ENCODE measurements at regions not wholly inside any gene's neighbourhood (a gene's known extent, or its start where the extent isn't known, plus 50 kb on each side); places are given as distances from the start of the nearest gene placed in this dataset.

- TF ChIP-seq, protein P1, sequence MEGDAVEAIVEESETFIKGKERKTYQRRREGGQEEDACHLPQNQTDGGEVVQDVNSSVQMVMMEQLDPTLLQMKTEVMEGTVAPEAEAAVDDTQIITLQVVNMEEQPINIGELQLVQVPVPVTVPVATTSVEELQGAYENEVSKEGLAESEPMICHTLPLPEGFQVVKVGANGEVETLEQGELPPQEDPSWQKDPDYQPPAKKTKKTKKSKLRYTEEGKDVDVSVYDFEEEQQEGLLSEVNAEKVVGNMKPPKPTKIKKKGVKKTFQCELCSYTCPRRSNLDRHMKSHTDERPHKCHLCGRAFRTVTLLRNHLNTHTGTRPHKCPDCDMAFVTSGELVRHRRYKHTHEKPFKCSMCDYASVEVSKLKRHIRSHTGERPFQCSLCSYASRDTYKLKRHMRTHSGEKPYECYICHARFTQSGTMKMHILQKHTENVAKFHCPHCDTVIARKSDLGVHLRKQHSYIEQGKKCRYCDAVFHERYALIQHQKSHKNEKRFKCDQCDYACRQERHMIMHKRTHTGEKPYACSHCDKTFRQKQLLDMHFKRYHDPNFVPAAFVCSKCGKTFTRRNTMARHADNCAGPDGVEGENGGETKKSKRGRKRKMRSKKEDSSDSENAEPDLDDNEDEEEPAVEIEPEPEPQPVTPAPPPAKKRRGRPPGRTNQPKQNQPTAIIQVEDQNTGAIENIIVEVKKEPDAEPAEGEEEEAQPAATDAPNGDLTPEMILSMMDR (IDR thresholded peaks at IDR 0.05), result no peak
These were observed 73.2 kb upstream of the CNKSR3 start for GRCh38 chr6:154583546-154584188.

DNA sequence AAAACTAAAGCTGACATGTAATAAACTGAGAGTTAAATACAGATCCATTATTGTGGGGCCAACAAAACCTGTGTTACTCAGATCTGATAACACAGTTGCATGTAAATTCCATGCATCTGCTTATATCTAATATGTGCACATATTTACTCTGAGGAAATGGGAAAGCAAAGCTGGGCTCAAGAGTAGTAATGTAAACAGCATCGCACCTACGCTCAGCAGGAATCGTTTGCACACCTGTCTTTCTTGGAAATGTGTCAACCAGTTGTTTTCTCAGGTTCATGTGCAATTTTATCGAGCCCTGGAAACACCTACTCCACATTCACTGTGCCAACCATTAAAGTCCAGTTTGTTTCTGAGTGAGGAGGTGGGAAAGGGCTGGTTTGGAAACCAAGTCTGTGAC lies 80.3 kb upstream of the CNKSR3 start:
- peak overlapping the region in 5 of 10 donors; percentile 0 to 35 (median 18) for H3K4me3 ChIP-seq
- DNase-seq (no peak), ATAC-seq (no peak)
- TF ChIP-seq, protein P1 (IDR thresholded peaks at IDR 0.05), result no peak
- peak overlapping the region in 7 of 10 donors; percentile 61 to 90 (median 83) for H3K27ac ChIP-seq
- no peaks in the 10 kb centered on the region for H3K27me3 ChIP-seq
- 64 to 72% methylated on average over 4 of the region's 4 CpGs for WGBS, 2 donors
- intact Hi-C loops (cut with DNase I), result loop anchor here in 1 of 10 donors (10.0 kb wide), 1 partner anchor 76 kb away; the partner anchor contains the start of gene CNKSR3
- no peaks in the 10 kb centered on the region for H3K36me3 ChIP-seq
- H3K4me1 ChIP-seq, result peaks cover 0 to 9% (median 0%) of the 10 kb centered on the region in 9 donors
- no peaks in the 10 kb centered on the region for H3K9me3 ChIP-seq

More at GRCh38 chr6:154583546-154584188, 73.2 kb upstream of the CNKSR3 start:
- H3K4me3 ChIP-seq, result no peak overlapping the region
- peaks cover 0 to 17% (median 3%) of the 10 kb centered on the region in 11 donors for H3K9me3 ChIP-seq
- no peaks in the 10 kb centered on the region for H3K4me1 ChIP-seq
- no peak overlapping the region for H3K27ac ChIP-seq
- no peak for ATAC-seq
- WGBS, 2 donors, result 72 to 85% methylated on average over 4 of the region's 4 CpGs
- intact Hi-C loops (cut with DNase I), result loop anchor here in 2 of 10 donors (10.0 kb wide), 2 partner anchors 69 to 359 kb away; partner anchors contain the start of gene CNKSR3 (in 1 of the 2)
- no peak for DNase-seq
- H3K27me3 ChIP-seq, result no peaks in the 10 kb centered on the region
- no peaks in the 10 kb centered on the region for H3K36me3 ChIP-seq

DNA sequence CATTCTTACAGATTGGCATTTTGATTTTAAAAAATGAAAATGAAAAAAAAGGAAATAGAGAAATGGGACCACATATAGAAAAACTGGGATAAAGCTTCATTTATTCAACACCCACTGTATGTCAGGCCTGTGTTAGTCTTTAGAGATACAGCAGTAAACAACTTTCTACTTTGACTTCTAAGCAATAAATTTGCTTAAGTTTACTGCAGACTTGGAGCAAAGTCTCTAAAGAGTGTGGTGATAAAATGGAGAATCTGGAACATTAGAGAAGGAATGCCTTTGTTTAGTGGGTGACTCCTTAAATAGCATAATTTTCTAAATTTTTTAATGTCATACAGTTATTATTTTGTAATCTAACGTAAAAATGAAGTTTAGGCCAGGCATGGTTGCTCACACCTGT lies 80.7 kb upstream of the CNKSR3 start:
- Histone ChIP-seq H3K4me1 (peaks cover 0 to 14% (median 2%) of the 10 kb centered on the region in 9 donors), H3K9me3 (no peaks in the 10 kb centered on the region), H3K4me3 (no peak overlapping the region), H3K36me3 (no peaks in the 10 kb centered on the region), H3K27me3 (no peaks in the 10 kb centered on the region), H3K27ac (peak overlapping the region in 7 of 10 donors; percentile 61 to 90 (median 83))
- no peak for ATAC-seq
- WGBS, 2 donors, result 91 to 93% methylated on average over 1 of the region's 1 CpG
- TF ChIP-seq, protein P1 (IDR thresholded peaks at IDR 0.05), result no peak
- intact Hi-C loops (cut with DNase I), result loop anchor here in 1 of 10 donors (10.0 kb wide), 1 partner anchor 76 kb away; the partner anchor contains the start of gene CNKSR3
- DNase-seq, result no peak

DNA sequence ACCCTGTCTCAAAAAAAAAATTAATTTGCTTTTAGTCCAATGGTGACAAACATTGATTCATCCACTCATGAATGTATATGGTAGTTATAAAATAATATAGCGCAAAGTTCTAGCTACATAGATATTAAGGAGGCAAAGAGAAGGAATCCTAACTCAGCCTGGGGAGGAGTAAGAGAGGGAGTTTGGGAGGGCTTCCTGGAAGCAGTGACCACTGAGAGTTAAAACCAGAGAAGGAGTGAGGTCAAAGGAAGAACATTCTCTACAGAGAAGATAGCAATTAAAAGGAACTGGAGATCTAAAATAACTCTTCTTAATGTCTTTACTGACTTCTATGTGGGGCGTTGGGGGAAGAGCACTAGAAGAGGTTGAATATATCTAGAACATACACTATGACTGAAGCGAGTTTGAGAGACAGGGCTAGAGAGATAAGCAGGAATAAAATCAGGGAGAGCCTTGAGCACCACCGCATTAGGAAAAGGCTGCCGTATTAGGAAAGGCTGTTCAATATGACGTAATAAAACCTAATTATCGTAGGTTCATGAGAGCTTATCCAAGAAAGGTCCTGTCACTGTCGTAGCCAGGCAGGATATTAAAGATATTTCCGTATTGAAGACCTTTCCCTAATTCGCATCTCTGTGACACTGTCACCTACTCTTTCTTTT lies 81.8 kb upstream of the CNKSR3 start:
- ATAC-seq (peak in 5 of 8 donors; percentile 20 to 59 (median 40)), DNase-seq (no peak)
- peaks cover 0 to 25% (median 11%) of the 10 kb centered on the region in 9 donors for H3K4me1 ChIP-seq
- TF ChIP-seq, protein P1 (IDR thresholded peaks at IDR 0.05), result no peak
- no peaks in the 10 kb centered on the region for H3K9me3 ChIP-seq
- no peaks in the 10 kb centered on the region for H3K36me3 ChIP-seq
- WGBS, 2 donors, result 53% methylated on average over 10 of the region's 10 CpGs
- intact Hi-C loops (cut with DNase I), result loop anchor here in 2 of 10 donors (2.0 to 10.0 kb wide), 2 partner anchors 78 to 82 kb away; partner anchors contain the start of gene CNKSR3 (in 2 of the 2)
- H3K4me3 ChIP-seq, result peak overlapping the region in 3 of 10 donors; percentile 0 to 11 (median 2)
- H3K27me3 ChIP-seq, result no peaks in the 10 kb centered on the region
- H3K27ac ChIP-seq, result peak overlapping the region; percentile 42 to 90 (median 83)

Measured in heart right ventricle (tissue), 16 donors.